Liver (tissue), 7 donors: ENCODE measurements at regions not wholly inside any gene's neighbourhood (a gene's known extent, or its start where the extent isn't known, plus 50 kb on each side); places are given as distances from the start of the nearest gene placed in this dataset.

Experiments
- DNase-seq: peaks from one replicate; pipeline ENCODE4 v3.0.0-alpha.2; 2017; ENCODE audit warnings: low spot score
- H3K27ac ChIP-seq, 2 donors: one replicate each; pipeline ENCODE4 v1.7.0; 2013; ENCODE audit warnings: inconsistent platforms in 2 of 2, low read length in 2 of 2, control low read depth in 1 of 2, low read depth in 1 of 2, mild to moderate bottlenecking in 1 of 2
- H3K27me3 ChIP-seq, 4 donors: one replicate each; pipeline versions ENCODE4 v1.6.1 to v1.7.0; 2013; ENCODE audit warnings: low read length in 3 of 4, inconsistent platforms in 1 of 4, mild to moderate bottlenecking in 1 of 4, moderate library complexity in 1 of 4; ENCODE audit not compliant: control insufficient read depth in 4 of 4, insufficient read depth in 4 of 4
- H3K36me3 ChIP-seq, 4 donors: one replicate each; pipeline versions ENCODE4 v1.6.1 to v1.7.0; 2013; ENCODE audit warnings: low read length in 3 of 4, mild to moderate bottlenecking in 3 of 4, low read depth in 1 of 4, moderate library complexity in 1 of 4; ENCODE audit not compliant: control insufficient read depth in 4 of 4, insufficient read depth in 3 of 4
- H3K4me1 ChIP-seq, 4 donors: one replicate each; pipeline versions ENCODE4 v1.6.1 to v1.7.0; 2013; ENCODE audit warnings: low read length in 3 of 4, mild to moderate bottlenecking in 3 of 4, moderate library complexity in 1 of 4; ENCODE audit not compliant: control insufficient read depth in 4 of 4, insufficient read depth in 4 of 4
- H3K4me3 ChIP-seq, 3 donors: one replicate each; pipeline versions ENCODE4 v1.6.1 to v1.7.0; 2013; ENCODE audit warnings: low read length in 3 of 3, control low read depth in 1 of 3, low read depth in 1 of 3, mild to moderate bottlenecking in 1 of 3
- H3K9ac ChIP-seq, 2 donors: one replicate each; pipeline ENCODE4 v1.7.0; 2013; ENCODE audit warnings: low read length in 2 of 2, mild to moderate bottlenecking in 2 of 2, moderate library complexity in 2 of 2, control low read depth in 1 of 2, low read depth in 1 of 2
- H3K9me3 ChIP-seq, 4 donors: one replicate each; pipeline versions ENCODE4 v1.6.1 to v1.7.0; 2013; ENCODE audit warnings: low read length in 3 of 4; ENCODE audit not compliant: control insufficient read depth in 4 of 4
- EGR1 ChIP-seq, 2 donors: IDR thresholded peaks; 2 replicates each; pipeline ENCODE4 v1.6.1; 2016 to 2018; ENCODE audit warnings: antibody characterized with exemption in 2 of 2, low read depth in 2 of 2
- FOXA1 ChIP-seq: IDR thresholded peaks from 2 replicates; pipeline ENCODE4 v1.6.1; 2016; ENCODE audit warnings: antibody characterized with exemption
- FOXA2 ChIP-seq: IDR thresholded peaks from 2 replicates; pipeline ENCODE4 v1.6.1; 2016; ENCODE audit warnings: antibody characterized with exemption
- GABPA ChIP-seq, 2 donors: IDR thresholded peaks in 1 of 2; conservative IDR thresholded peaks in 1 of 2; 2 replicates each; pipeline ENCODE4 v1.6.1; 2016; ENCODE audit warnings: antibody characterized with exemption in 2 of 2, mild to moderate bottlenecking in 1 of 2, moderate library complexity in 1 of 2
- HNF4A ChIP-seq, 2 donors: conservative IDR thresholded peaks; 2 replicates each; pipeline ENCODE4 v1.6.1; 2016; ENCODE audit warnings: antibody characterized with exemption in 2 of 2, mild to moderate bottlenecking in 2 of 2
- HNF4G ChIP-seq: IDR thresholded peaks from 2 replicates; pipeline ENCODE4 v1.6.1; 2016; ENCODE audit warnings: antibody characterized with exemption
- JUND ChIP-seq, 2 donors: IDR thresholded peaks; 2 replicates each; pipeline ENCODE4 v1.6.1; 2016; ENCODE audit warnings: antibody characterized with exemption in 2 of 2
- RAD21 ChIP-seq, 2 donors: IDR thresholded peaks; 2 replicates each; pipeline ENCODE4 v1.6.1; 2016; ENCODE audit warnings: antibody characterized with exemption in 2 of 2, mild to moderate bottlenecking in 2 of 2
- SP1 ChIP-seq: IDR thresholded peaks from 2 replicates; pipeline ENCODE4 v1.6.1; 2018; ENCODE audit warnings: antibody characterized with exemption, mild to moderate bottlenecking
- TAF1 ChIP-seq: conservative IDR thresholded peaks from 2 replicates; pipeline ENCODE4 v1.6.1; 2016; ENCODE audit warnings: antibody characterized with exemption, mild to moderate bottlenecking
- YY1 ChIP-seq: IDR thresholded peaks from 2 replicates; pipeline ENCODE4 v1.6.1; 2016; ENCODE audit warnings: antibody characterized with exemption, mild to moderate bottlenecking
- ZBTB33 ChIP-seq: IDR thresholded peaks from 2 replicates; pipeline ENCODE4 v1.6.1; 2016; ENCODE audit warnings: antibody characterized with exemption
- WGBS: extraction: QIAGEN DNeasy Blood & Tissue Kit; methylation state at CpG from one replicate; pipeline ENCODE4 v1.1.7; 2013; 5-methylcytosine and 5-hydroxymethylcytosine counted together
- TF ChIP-seq, protein P1 (sequence below): IDR thresholded peaks from 2 replicates; pipeline ENCODE4 v1.6.1; 2016; ENCODE audit warnings: antibody characterized with exemption
- TF ChIP-seq, protein P2 (sequence below): IDR thresholded peaks from 2 replicates; pipeline ENCODE4 v1.6.1; 2016; ENCODE audit warnings: antibody characterized with exemption
- TF ChIP-seq, protein P3 (sequence below): IDR thresholded peaks from 2 replicates; pipeline ENCODE4 v1.6.1; 2016; ENCODE audit warnings: antibody characterized with exemption, mild to moderate bottlenecking
- donor health status: healthy.
- donor health status: healthy.
- donor health status: healthy.
- donor health status: healthy.

- Histone ChIP-seq H3K27me3 (no peaks in the 10 kb centered on the region), H3K36me3 (no peaks in the 10 kb centered on the region), H3K4me3 (no peak overlapping the region), H3K4me1 (no peaks in the 10 kb centered on the region), H3K9ac (no peak overlapping the region), H3K9me3 (no peaks in the 10 kb centered on the region), H3K27ac (no peak overlapping the region)
- DNase-seq, result no peak
- TF ChIP-seq, protein P1, sequence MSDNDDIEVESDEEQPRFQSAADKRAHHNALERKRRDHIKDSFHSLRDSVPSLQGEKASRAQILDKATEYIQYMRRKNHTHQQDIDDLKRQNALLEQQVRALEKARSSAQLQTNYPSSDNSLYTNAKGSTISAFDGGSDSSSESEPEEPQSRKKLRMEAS, result no peak
Observed at GRCh38 chr18:54052259-54052658, 172.2 kb downstream of the MBD2 start.

DNA sequence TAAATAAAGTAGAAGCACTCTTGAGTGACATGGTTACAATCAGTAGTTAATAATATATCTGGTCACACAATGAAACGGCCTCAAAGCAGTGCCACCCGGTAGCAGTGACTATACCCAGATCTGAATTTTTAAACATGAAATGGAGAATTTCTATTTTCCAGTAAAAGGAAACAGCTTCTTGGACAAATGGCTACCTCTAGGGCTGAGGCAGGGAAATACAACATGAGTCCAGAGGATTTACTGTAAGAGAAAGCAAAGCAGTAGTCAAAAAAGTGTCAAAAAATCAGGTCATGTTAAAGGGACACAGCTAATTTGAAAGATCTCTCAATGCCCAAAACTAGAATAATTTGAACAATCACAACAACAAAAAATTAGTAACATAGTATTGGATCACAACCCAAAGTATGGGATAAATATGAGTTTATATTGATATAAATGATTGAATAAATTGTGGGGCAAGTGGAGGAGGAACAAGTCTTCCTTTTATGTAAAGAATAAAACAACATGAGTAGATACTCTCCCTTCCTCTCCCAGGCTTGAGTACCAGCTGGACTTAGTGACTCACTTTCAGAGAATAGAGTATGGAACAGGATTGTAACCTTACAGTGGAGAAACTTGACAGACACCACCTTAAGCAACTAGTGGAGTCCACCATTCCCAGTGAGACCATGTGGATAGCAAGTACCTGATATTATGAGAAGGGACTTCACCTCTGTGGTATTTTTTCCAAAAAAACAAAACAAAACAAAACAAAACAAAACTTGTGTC, 180.8 kb downstream of the MBD2 start:
- H3K9ac ChIP-seq, result no peak overlapping the region
- no peaks in the 10 kb centered on the region for H3K36me3 ChIP-seq
- WGBS, result 77% methylated on average over 2 of the region's 2 CpGs
- H3K27me3 ChIP-seq, result no peaks in the 10 kb centered on the region
- H3K9me3 ChIP-seq, result no peaks in the 10 kb centered on the region
- H3K27ac ChIP-seq, result no peak overlapping the region
- no peak for DNase-seq
- H3K4me3 ChIP-seq, result no peak overlapping the region
- TF ChIP-seq SP1 (no peak), HNF4A (conservative IDR thresholded peaks at IDR 0.05) (no peak), TAF1 (no peak), RAD21 (IDR thresholded peaks at IDR 0.05) (no peak), ZBTB33 (no peak), JUND (IDR thresholded peaks at IDR 0.05) (no peak), HNF4G (no peak), FOXA2 (no peak), FOXA1 (no peak), YY1 (no peak), GABPA (IDR thresholded peaks at IDR 0.05 in 1 of 2, conservative IDR thresholded peaks at IDR 0.05 in 1 of 2) (no peak), EGR1 (IDR thresholded peaks at IDR 0.05; ENCODE audit: low read depth in 2 of 2) (no peak)
- TF ChIP-seq, protein P2, sequence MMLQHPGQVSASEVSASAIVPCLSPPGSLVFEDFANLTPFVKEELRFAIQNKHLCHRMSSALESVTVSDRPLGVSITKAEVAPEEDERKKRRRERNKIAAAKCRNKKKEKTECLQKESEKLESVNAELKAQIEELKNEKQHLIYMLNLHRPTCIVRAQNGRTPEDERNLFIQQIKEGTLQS, result no peak
- TF ChIP-seq, protein P1, result no peak
- TF ChIP-seq, protein P3, sequence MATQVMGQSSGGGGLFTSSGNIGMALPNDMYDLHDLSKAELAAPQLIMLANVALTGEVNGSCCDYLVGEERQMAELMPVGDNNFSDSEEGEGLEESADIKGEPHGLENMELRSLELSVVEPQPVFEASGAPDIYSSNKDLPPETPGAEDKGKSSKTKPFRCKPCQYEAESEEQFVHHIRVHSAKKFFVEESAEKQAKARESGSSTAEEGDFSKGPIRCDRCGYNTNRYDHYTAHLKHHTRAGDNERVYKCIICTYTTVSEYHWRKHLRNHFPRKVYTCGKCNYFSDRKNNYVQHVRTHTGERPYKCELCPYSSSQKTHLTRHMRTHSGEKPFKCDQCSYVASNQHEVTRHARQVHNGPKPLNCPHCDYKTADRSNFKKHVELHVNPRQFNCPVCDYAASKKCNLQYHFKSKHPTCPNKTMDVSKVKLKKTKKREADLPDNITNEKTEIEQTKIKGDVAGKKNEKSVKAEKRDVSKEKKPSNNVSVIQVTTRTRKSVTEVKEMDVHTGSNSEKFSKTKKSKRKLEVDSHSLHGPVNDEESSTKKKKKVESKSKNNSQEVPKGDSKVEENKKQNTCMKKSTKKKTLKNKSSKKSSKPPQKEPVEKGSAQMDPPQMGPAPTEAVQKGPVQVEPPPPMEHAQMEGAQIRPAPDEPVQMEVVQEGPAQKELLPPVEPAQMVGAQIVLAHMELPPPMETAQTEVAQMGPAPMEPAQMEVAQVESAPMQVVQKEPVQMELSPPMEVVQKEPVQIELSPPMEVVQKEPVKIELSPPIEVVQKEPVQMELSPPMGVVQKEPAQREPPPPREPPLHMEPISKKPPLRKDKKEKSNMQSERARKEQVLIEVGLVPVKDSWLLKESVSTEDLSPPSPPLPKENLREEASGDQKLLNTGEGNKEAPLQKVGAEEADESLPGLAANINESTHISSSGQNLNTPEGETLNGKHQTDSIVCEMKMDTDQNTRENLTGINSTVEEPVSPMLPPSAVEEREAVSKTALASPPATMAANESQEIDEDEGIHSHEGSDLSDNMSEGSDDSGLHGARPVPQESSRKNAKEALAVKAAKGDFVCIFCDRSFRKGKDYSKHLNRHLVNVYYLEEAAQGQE, result no peak
- H3K4me1 ChIP-seq, result no peaks in the 10 kb centered on the region
